Neural cell (in vitro differentiated cells): ENCODE measurements at regions not wholly inside any gene's neighbourhood (a gene's known extent, or its start where the extent isn't known, plus 50 kb on each side); places are given as distances from the start of the nearest gene placed in this dataset.

ENCODE experiments used
- H2AFZ ChIP-seq: fragments of 200-600, 300-800 bp; sonication (generic), shearing (Covaris generic); 2 replicates; pipeline ENCODE4 v1.6.0; 2014; ENCODE audit warnings: low read depth, mild to moderate bottlenecking, antibody characterized with exemption, low read length, moderate library complexity
- H3F3A ChIP-seq: fragments of 200-600 bp; shearing (Covaris generic); 2 replicates; pipeline ENCODE4 v1.6.1; 2016; ENCODE audit warnings: mild to moderate bottlenecking, moderate library complexity, mixed read lengths, antibody characterized with exemption, low read length; ENCODE audit not compliant: insufficient read depth, poor library complexity, severe bottlenecking
- H3K27ac ChIP-seq: fragments of 200-600, 300-800 bp; sonication (generic), shearing (Covaris generic); 2 replicates; pipeline ENCODE4 v1.5.1; 2014; ENCODE audit warnings: mild to moderate bottlenecking, low read length, moderate library complexity
- H3K27me3 ChIP-seq: fragments of 300-800, 200-600 bp; sonication (generic), shearing (Covaris generic); 2 replicates; pipeline ENCODE4 v1.6.0; 2014; ENCODE audit warnings: mild to moderate bottlenecking, low read depth, low read length, moderate library complexity; ENCODE audit not compliant: insufficient read depth
- H3K36me3 ChIP-seq: fragments of 300-800, 200-600 bp; sonication (generic), shearing (Covaris generic); 2 replicates; pipeline ENCODE4 v1.5.1; 2014; ENCODE audit warnings: mild to moderate bottlenecking, antibody characterized with exemption, low read length, moderate library complexity; ENCODE audit not compliant: insufficient read depth
- H3K4me2 ChIP-seq: fragments of 300-800, 200-600 bp; sonication (generic), shearing (Covaris generic); 2 replicates; pipeline ENCODE4 v1.6.0; 2014; ENCODE audit warnings: mild to moderate bottlenecking, low read length
- H3K4me3 ChIP-seq: fragments of 300-800, 200-600 bp; sonication (generic), shearing (Covaris generic); 2 replicates; pipeline ENCODE4 v1.5.1; 2014; ENCODE audit warnings: mild to moderate bottlenecking, low read length, moderate library complexity
- H3K79me2 ChIP-seq: fragments of 200-600 bp; shearing (Covaris generic); replicated peaks from 2 replicates; pipeline ENCODE4 v1.6.0; 2014; ENCODE audit warnings: mild to moderate bottlenecking, low read length, moderate library complexity; ENCODE audit not compliant: insufficient read depth
- H3K9ac ChIP-seq: fragments of 300-800, 200-600 bp; sonication (generic), shearing (Covaris generic); 2 replicates; pipeline ENCODE4 v1.6.1; 2016; ENCODE audit warnings: mild to moderate bottlenecking, low read length, mixed read lengths
- H3K9me2 ChIP-seq: fragments of 200-600 bp; shearing (Covaris generic); 2 replicates; pipeline ENCODE4 v1.6.1; 2016; ENCODE audit warnings: mild to moderate bottlenecking, low read length, mixed read lengths; ENCODE audit not compliant: insufficient read depth
- H3K9me3 ChIP-seq: fragments of 200-600, 300-800 bp; sonication (generic), shearing (Covaris generic); 2 replicates; pipeline ENCODE4 v1.6.1; 2016; ENCODE audit warnings: mild to moderate bottlenecking, mixed run types, low read length, moderate library complexity, mixed read lengths
- H4K20me1 ChIP-seq: fragments of 200-600 bp; shearing (Covaris generic); 2 replicates; pipeline ENCODE4 v1.6.1; 2016; ENCODE audit warnings: mild to moderate bottlenecking, mixed run types; ENCODE audit not compliant: insufficient read depth
- CTCF ChIP-seq: fragments of 450-650 bp; IDR thresholded peaks from 2 replicates; pipeline ENCODE4 v1.5.1; 2014; ENCODE audit warnings: antibody characterized with exemption, mild to moderate bottlenecking, moderate library complexity; ENCODE audit not compliant: poor library complexity, severe bottlenecking
- EP300 ChIP-seq: fragments of 450-650 bp; conservative IDR thresholded peaks from 2 replicates; pipeline ENCODE4 v1.6.1; 2014; ENCODE audit warnings: antibody characterized with exemption, mild to moderate bottlenecking, moderate library complexity; ENCODE audit not compliant: poor library complexity, severe bottlenecking
- EZH2 ChIP-seq: fragments of 200-600, 300-800 bp; shearing (Covaris generic), sonication (generic); IDR thresholded peaks from 2 replicates; pipeline ENCODE4 v1.6.1; 2014; ENCODE audit warnings: antibody characterized with exemption, low read length, borderline replicate concordance, mild to moderate bottlenecking; ENCODE audit not compliant: insufficient read depth, poor library complexity, severe bottlenecking
- MXI1 ChIP-seq: fragments of 450-650 bp; conservative IDR thresholded peaks from 2 replicates; pipeline ENCODE4 v1.6.1; 2014; ENCODE audit warnings: antibody characterized with exemption, mild to moderate bottlenecking; ENCODE audit not compliant: poor library complexity, severe bottlenecking
- POLR2AphosphoS5 ChIP-seq: IDR thresholded peaks from 2 replicates; pipeline ENCODE4 v1.6.1; 2012
- RAD21 ChIP-seq: fragments of 450-650 bp; conservative IDR thresholded peaks from 2 replicates; pipeline ENCODE4 v1.6.1; 2014; ENCODE audit warnings: antibody characterized with exemption, mild to moderate bottlenecking, moderate library complexity
- SMC3 ChIP-seq: fragments of 450-650 bp; conservative IDR thresholded peaks from 2 replicates; pipeline ENCODE4 v1.6.1; 2014; ENCODE audit warnings: antibody characterized with exemption, mild to moderate bottlenecking, moderate library complexity; ENCODE audit not compliant: poor library complexity
- TAF1 ChIP-seq: IDR thresholded peaks from 2 replicates; pipeline ENCODE4 v1.6.1; 2012; ENCODE audit warnings: low read depth
- TF ChIP-seq, protein P1 (sequence below): IDR thresholded peaks from 2 replicates; pipeline ENCODE4 v1.6.1; 2012; ENCODE audit warnings: borderline replicate concordance

DNA sequence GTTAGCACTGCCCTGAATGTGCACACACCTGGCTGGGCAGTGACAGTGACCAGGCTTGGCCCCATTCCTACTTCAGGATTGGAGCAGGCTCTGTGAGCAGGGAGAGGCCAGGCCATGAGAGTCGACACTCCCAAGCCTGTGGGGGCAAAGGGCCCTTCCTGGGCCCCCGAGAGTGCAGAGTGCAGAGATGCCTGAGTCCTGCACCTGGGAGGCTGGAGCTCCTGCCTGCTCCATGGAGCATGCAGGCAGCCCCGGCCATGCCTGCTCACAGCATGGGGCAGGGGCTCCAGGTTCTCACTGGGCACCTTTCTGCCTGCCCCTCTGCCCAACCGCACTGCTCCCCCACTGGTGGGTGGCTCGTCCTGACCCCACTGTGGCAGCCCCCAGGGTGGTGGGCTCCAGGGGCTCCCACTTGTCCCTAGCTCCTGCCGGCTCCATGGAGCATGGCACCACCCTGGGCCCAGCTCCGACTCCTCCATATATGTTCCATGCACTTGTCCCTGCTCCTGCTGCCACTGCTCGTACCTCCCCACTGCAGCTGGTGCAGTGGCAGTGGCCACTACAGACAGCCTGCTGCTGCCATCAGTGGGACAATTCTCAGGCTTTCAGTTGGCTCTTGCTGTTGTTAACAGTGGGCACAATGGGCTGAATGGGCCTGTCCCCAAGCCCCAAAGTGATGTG is 282.0 kb downstream of the RPRM start:
- TF ChIP-seq EZH2: no peak
- no peak for TF ChIP-seq CTCF
- no peak for TF ChIP-seq RAD21
- no peak for TF ChIP-seq POLR2AphosphoS5
- no peak for TF ChIP-seq TAF1
- no peak for TF ChIP-seq MXI1
- TF ChIP-seq SMC3: no peak
- TF ChIP-seq, protein P1, sequence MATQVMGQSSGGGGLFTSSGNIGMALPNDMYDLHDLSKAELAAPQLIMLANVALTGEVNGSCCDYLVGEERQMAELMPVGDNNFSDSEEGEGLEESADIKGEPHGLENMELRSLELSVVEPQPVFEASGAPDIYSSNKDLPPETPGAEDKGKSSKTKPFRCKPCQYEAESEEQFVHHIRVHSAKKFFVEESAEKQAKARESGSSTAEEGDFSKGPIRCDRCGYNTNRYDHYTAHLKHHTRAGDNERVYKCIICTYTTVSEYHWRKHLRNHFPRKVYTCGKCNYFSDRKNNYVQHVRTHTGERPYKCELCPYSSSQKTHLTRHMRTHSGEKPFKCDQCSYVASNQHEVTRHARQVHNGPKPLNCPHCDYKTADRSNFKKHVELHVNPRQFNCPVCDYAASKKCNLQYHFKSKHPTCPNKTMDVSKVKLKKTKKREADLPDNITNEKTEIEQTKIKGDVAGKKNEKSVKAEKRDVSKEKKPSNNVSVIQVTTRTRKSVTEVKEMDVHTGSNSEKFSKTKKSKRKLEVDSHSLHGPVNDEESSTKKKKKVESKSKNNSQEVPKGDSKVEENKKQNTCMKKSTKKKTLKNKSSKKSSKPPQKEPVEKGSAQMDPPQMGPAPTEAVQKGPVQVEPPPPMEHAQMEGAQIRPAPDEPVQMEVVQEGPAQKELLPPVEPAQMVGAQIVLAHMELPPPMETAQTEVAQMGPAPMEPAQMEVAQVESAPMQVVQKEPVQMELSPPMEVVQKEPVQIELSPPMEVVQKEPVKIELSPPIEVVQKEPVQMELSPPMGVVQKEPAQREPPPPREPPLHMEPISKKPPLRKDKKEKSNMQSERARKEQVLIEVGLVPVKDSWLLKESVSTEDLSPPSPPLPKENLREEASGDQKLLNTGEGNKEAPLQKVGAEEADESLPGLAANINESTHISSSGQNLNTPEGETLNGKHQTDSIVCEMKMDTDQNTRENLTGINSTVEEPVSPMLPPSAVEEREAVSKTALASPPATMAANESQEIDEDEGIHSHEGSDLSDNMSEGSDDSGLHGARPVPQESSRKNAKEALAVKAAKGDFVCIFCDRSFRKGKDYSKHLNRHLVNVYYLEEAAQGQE: no peak
- TF ChIP-seq EP300: no peak
- H3K79me2 ChIP-seq: no peaks in the 10 kb centered on the region
- no peaks in the 10 kb centered on the region for H3K27me3 ChIP-seq

DNA sequence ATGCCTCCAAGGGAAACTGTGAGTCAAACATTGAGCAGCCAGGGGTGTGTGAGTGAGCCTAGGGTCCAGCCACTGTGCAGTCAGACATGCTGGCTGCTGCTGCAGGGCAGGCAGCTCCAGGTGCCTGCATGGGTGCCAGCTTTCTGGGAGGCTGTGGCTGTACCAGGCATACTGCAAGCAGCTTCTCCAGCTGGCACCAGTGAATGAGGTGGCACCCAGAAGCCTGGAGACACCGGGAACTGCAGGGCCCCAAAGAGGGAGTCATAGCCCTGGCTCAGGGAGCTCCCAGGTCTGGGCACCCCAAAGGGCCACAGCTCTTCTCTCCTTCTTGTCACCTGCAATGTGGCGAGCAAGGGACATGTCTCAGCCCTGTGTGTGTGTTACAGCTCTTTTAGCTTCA is 283.2 kb downstream of the RPRM start:
- Histone ChIP-seq H3K36me3 (no peaks in the 10 kb centered on the region), H4K20me1 (no peaks in the 10 kb centered on the region), H2AFZ (no peak overlapping the region), H3K27me3 (no peaks in the 10 kb centered on the region), H3F3A (no peaks in the 10 kb centered on the region), H3K9me3 (no peaks in the 10 kb centered on the region), H3K79me2 (no peaks in the 10 kb centered on the region), H3K9me2 (no peaks in the 10 kb centered on the region), H3K4me2 (no peak overlapping the region), H3K9ac (no peak overlapping the region), H3K27ac (no peak overlapping the region), H3K4me3 (no peak overlapping the region)
- no peak for TF ChIP-seq CTCF
- TF ChIP-seq MXI1: no peak
- no peak for TF ChIP-seq EZH2

More for the DNA sequence above, 282.0 kb downstream of the RPRM start:
- H3K9me3 ChIP-seq: no peaks in the 10 kb centered on the region
- no peak overlapping the region for H2AFZ ChIP-seq
- H4K20me1 ChIP-seq: no peaks in the 10 kb centered on the region
- H3K4me2 ChIP-seq: no peak overlapping the region
- no peaks in the 10 kb centered on the region for H3K9me2 ChIP-seq
- H3K27ac ChIP-seq: no peak overlapping the region
- no peak overlapping the region for H3K9ac ChIP-seq
- no peak overlapping the region for H3K4me3 ChIP-seq
- H3F3A ChIP-seq: no peaks in the 10 kb centered on the region
- no peaks in the 10 kb centered on the region for H3K36me3 ChIP-seq
